Tibial artery (tissue), 4 donors: ENCODE measurements at regions not wholly inside any gene's neighbourhood (a gene's known extent, or its start where the extent isn't known, plus 50 kb on each side); places are given as distances from the start of the nearest gene placed in this dataset.

Experiments used
- DNase-seq, 2 donors: peaks; one replicate each; pipeline ENCODE4 v3.0.0-alpha.2; 2019
- H3K27ac ChIP-seq, 2 donors: fragments of 200-600 bp; sonication (generic) in 1 of 2; 1 replicate in 1 of 2; 2 replicates in 1 of 2; pipeline ENCODE4 v1.5.1; 2018 to 2019; ENCODE audit warnings: mild to moderate bottlenecking in 1 of 2
- H3K27me3 ChIP-seq, 2 donors: fragments of 200-600 bp; sonication (generic) in 1 of 2; one replicate each; pipeline versions ENCODE4 v1.5.1 to v1.6.0; 2016 to 2019
- H3K36me3 ChIP-seq, 3 donors: fragments of 200-600 bp; sonication (generic) in 2 of 3; one replicate each; pipeline ENCODE4 v1.5.1; 2016 to 2019; ENCODE audit warnings: mild to moderate bottlenecking in 2 of 3
- H3K4me1 ChIP-seq, 4 donors: fragments of 200-600 bp; sonication (generic) in 2 of 4; 1 replicate in 3 of 4; 2 replicates in 1 of 4; pipeline ENCODE4 v1.5.1; 2016 to 2019
- H3K4me3 ChIP-seq, 2 donors: fragments of 200-600 bp; sonication (generic) in 1 of 2; 1 replicate in 1 of 2; 2 replicates in 1 of 2; pipeline ENCODE4 v1.5.1; 2018 to 2019; ENCODE audit warnings: mild to moderate bottlenecking in 2 of 2
- H3K9me3 ChIP-seq, 3 donors: fragments of 200-600 bp; sonication (generic) in 1 of 3; one replicate each; pipeline ENCODE4 v1.5.1; 2016 to 2019
- intact Hi-C: fragments of 100-400 bp; cut with DNase I; formaldehyde crosslinking; loops from one replicate; pipeline ENCODE4 v1.15.0; 2023; ENCODE audit warnings: low total_unique reads
- TF ChIP-seq, protein P1 (sequence below), 2 experiments: fragments of 200-600 bp in 1 of 2; fragments of 450-650 bp in 1 of 2; IDR thresholded peaks; one replicate each; pipeline ENCODE4 v1.5.1; 2017 to 2019; ENCODE audit warnings: antibody characterized with exemption in 2 of 2, mild to moderate bottlenecking in 1 of 2, moderate library complexity in 1 of 2

DNA sequence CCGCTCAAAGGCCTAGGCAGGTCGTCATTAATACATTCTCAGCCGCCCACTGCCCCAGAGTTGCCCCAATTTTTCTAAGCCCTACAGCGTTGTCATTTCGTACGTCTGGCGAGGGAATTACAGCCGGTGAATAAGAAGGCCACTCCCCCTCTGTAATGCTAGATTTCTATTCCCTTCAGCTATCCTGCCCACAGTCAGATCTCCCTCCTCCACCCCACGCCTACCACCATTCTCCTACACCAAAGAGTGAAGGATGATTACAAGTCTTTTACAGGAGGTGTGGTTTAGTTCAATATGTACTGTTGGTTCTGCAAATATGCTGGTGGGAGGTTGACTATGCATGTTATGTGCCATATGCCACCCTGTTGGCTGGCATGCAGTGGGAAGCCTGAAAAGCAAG lies 83.7 kb upstream of the SMIM15 start:
- H3K27ac ChIP-seq: no peak overlapping the region
- peaks cover 0 to 6% (median 3%) of the 10 kb centered on the region in 4 donors for H3K4me1 ChIP-seq
- TF ChIP-seq, protein P1, sequence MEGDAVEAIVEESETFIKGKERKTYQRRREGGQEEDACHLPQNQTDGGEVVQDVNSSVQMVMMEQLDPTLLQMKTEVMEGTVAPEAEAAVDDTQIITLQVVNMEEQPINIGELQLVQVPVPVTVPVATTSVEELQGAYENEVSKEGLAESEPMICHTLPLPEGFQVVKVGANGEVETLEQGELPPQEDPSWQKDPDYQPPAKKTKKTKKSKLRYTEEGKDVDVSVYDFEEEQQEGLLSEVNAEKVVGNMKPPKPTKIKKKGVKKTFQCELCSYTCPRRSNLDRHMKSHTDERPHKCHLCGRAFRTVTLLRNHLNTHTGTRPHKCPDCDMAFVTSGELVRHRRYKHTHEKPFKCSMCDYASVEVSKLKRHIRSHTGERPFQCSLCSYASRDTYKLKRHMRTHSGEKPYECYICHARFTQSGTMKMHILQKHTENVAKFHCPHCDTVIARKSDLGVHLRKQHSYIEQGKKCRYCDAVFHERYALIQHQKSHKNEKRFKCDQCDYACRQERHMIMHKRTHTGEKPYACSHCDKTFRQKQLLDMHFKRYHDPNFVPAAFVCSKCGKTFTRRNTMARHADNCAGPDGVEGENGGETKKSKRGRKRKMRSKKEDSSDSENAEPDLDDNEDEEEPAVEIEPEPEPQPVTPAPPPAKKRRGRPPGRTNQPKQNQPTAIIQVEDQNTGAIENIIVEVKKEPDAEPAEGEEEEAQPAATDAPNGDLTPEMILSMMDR (IDR thresholded peaks at IDR 0.05): no peak
- no peak for DNase-seq
- H3K36me3 ChIP-seq: no peaks in the 10 kb centered on the region
- H3K4me3 ChIP-seq: no peak overlapping the region
- no peaks in the 10 kb centered on the region for H3K27me3 ChIP-seq
- intact Hi-C loops: no loop called here
- peaks cover 0 to 5% (median 0%) of the 10 kb centered on the region in 3 donors for H3K9me3 ChIP-seq

DNA sequence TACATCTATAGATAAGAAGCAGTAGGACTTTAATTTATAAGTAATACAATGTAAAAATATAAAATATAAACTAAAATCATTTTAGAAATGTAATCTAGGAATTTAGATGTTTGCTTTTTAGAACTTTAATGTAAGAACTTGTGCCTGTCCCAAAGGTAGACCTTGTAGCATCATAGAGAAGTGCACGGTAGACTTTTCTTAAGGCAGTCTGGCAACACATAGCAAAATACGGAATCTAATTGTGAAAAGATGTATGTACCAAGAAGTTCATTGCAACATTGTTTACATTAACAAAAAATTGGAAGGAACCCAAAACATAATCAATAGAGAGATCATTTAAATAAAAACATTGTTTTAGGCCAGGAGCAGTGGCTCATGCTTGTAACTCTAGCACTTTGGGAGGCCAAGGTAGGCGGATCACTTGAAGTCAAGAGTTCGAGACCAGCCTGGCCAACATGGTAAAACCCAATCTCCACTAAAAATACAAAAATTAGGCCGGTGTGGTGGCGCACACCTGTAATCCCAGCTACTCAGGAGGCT lies 84.6 kb upstream of the SMIM15 start:
- Histone ChIP-seq H3K27ac (no peak overlapping the region), H3K36me3 (no peaks in the 10 kb centered on the region), H3K4me1 (peaks cover 0 to 6% (median 3%) of the 10 kb centered on the region in 4 donors), H3K4me3 (no peak overlapping the region), H3K9me3 (peaks cover 0 to 5% (median 0%) of the 10 kb centered on the region in 3 donors), H3K27me3 (no peaks in the 10 kb centered on the region)
- TF ChIP-seq, protein P1 (IDR thresholded peaks at IDR 0.05): no peak
- intact Hi-C loops: no loop called here
- no peak for DNase-seq

DNA sequence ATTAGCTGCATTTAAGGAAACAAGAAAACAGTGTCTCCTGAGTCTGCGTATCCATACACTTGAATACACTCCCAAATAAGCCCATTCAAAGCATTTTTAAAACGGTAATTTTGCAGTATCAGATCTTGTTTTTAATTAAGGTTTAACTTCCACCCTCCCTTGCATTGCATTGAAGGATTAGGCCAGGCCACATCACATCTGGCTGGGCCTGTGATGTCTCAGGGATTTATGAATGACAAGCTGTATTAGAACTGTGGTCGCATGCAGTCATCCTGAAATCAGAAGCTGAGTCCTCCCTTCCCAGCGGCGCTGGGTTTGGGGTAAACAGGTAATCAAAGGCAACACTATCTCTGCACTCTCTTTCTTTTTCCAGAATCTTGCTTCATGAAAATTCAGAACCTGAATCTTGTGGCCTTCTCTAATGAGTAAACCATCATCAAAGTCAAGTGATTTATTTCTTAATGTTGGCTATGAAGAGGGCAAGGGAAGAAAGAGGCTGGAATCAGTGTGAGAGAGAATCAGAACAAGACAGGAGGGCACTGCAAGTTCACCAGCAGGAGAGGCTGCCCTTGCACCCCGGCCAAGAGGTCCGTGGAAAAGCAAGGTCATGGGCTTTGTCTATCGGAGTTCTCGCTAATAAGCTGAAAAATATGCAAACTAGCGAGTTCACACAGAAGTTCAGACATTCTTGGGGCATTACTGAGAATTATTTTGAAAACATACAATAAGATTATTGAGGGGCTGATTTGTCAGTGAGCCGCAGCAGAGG lies 80.0 kb upstream of the ZSWIM6 start:
- peaks cover 0 to 8% (median 0%) of the 10 kb centered on the region in 4 donors for H3K4me1 ChIP-seq
- no peaks in the 10 kb centered on the region for H3K36me3 ChIP-seq
- intact Hi-C loops: no loop called here
- no peak overlapping the region for H3K27ac ChIP-seq
- H3K9me3 ChIP-seq: peaks cover 0 to 5% (median 0%) of the 10 kb centered on the region in 3 donors
- H3K4me3 ChIP-seq: no peak overlapping the region
- peaks cover 0 to 2% of the 10 kb centered on the region in 2 donors for H3K27me3 ChIP-seq
- no peak for DNase-seq
- TF ChIP-seq, protein P1 (IDR thresholded peaks at IDR 0.05): no peak

DNA sequence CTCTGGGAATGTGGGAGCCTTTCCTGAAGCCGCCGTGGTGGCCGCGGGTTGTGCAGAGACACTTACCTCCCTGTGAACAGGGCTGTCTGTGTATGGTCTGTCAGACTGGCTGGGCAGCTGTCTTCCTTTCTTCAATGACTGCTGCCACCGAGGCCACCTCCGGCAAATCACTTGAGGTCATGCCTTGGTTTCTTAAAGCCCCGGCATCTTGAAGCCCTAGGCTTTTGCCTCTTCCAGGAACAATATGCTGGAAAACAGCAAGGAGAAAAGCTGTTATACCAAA lies 79.5 kb upstream of the ZSWIM6 start:
- Histone ChIP-seq H3K27ac (no peak overlapping the region), H3K4me1 (peaks cover 0 to 8% (median 0%) of the 10 kb centered on the region in 4 donors), H3K27me3 (peaks cover 0 to 2% of the 10 kb centered on the region in 2 donors), H3K4me3 (no peak overlapping the region), H3K36me3 (no peaks in the 10 kb centered on the region), H3K9me3 (peaks cover 0 to 5% (median 0%) of the 10 kb centered on the region in 3 donors)
- no peak for DNase-seq
- TF ChIP-seq, protein P1 (IDR thresholded peaks at IDR 0.05): no peak
- intact Hi-C loops: no loop called here

DNA sequence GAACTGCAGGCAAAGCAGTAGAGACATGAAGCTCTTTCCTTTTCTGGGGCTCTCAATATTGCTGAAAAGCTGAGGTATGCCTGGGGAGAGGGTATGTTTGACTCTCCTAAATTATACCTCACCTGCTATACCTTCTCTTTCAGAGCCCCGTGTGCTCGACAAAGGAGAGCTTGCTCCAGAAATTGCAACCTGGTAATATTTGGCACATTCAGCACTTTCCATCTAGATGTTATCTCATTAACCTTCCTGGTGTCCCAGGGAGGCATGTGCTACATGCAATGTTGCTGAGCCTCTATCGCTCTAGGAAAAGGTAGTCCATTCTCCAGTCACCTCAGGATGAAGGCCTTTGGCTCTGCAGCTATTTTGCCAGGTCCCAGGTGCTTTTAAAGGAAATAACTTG lies 78.5 kb upstream of the ZSWIM6 start:
- no peak overlapping the region for H3K4me3 ChIP-seq
- H3K27me3 ChIP-seq: peaks cover 0 to 2% of the 10 kb centered on the region in 2 donors
- peaks cover 0 to 5% (median 0%) of the 10 kb centered on the region in 3 donors for H3K9me3 ChIP-seq
- peaks cover 0 to 8% (median 0%) of the 10 kb centered on the region in 4 donors for H3K4me1 ChIP-seq
- H3K27ac ChIP-seq: no peak overlapping the region
- no peaks in the 10 kb centered on the region for H3K36me3 ChIP-seq
- intact Hi-C loops: no loop called here
- no peak for DNase-seq
- TF ChIP-seq, protein P1 (IDR thresholded peaks at IDR 0.05): no peak
